ENCODE measurements at regions not wholly inside any gene's neighbourhood (a gene's known extent, or its start where the extent isn't known, plus 50 kb on each side); places are given as distances from the start of the nearest gene placed in this dataset.
A peak's percentile ranks its signal among the peaks of the same experiment; 100 is the strongest.
"Not testable (repeated sequence)": the region's sequence is repeated elsewhere in the genome, so short reads cannot be mapped to it uniquely, and the experiment has no call there.

- not testable (repeated sequence) for DNase-seq
Measured at GRCh38 chr14:106721926-106722325, 1195.5 kb downstream of the TMEM121 start.

GRCh38 chr14:106722813-106723687, 1196.7 kb downstream of the TMEM121 start:
- DNase-seq = not testable (repeated sequence)

- not testable (repeated sequence) for DNase-seq
Measured at GRCh38 chr14:106727962-106728361, 1201.6 kb downstream of the TMEM121 start.

GRCh38 chr14:106728611-106729010, 1202.2 kb downstream of the TMEM121 start:
- no peak for DNase-seq

- DNase-seq = no peak
Measured at GRCh38 chr14:106729551-106729950, 1203.2 kb downstream of the TMEM121 start.

- no peak for DNase-seq
Measured at GRCh38 chr14:106733771-106734170, 1207.4 kb downstream of the TMEM121 start.

GRCh38 chr14:106737021-106737420, 1210.6 kb downstream of the TMEM121 start:
- DNase-seq = no peak

- DNase-seq = no peak
Measured at GRCh38 chr14:106738075-106738474, 1211.7 kb downstream of the TMEM121 start.

- not testable (repeated sequence) for DNase-seq
Measured at GRCh38 chr14:106738598-106739258, 1212.3 kb downstream of the TMEM121 start.

- DNase-seq = not testable (repeated sequence)
Measured at GRCh38 chr14:106741086-106741827, 1214.9 kb downstream of the TMEM121 start.

- not testable (repeated sequence) for DNase-seq
Measured at GRCh38 chr14:106745016-106745767, 1218.8 kb downstream of the TMEM121 start.

- not testable (repeated sequence) for DNase-seq
Measured at GRCh38 chr14:106750089-106750488, 1223.7 kb downstream of the TMEM121 start.

- not testable (repeated sequence) for DNase-seq
Measured at GRCh38 chr14:106753751-106754150, 1227.4 kb downstream of the TMEM121 start.

- not testable (repeated sequence) for DNase-seq
Measured at GRCh38 chr14:106757444-106757843, 1231.1 kb downstream of the TMEM121 start.

GRCh38 chr14:106761886-106762816, 1235.8 kb downstream of the TMEM121 start:
- DNase-seq = not testable (repeated sequence)

GRCh38 chr14:106764968-106765369, 1238.6 kb downstream of the TMEM121 start:
- DNase-seq = peak; percentile 4

- DNase-seq = no peak
Measured at GRCh38 chr14:106766145-106766544, 1239.8 kb downstream of the TMEM121 start.

- not testable (repeated sequence) for DNase-seq
Measured at GRCh38 chr14:106766551-106767277, 1240.3 kb downstream of the TMEM121 start.

GRCh38 chr14:106768230-106768629, 1241.8 kb downstream of the TMEM121 start:
- not testable (repeated sequence) for DNase-seq

GRCh38 chr14:106768972-106769700, 1242.8 kb downstream of the TMEM121 start:
- not testable (repeated sequence) for DNase-seq
